Endothelial cell of umbilical vein (primary cell): ENCODE measurements at regions not wholly inside any gene's neighbourhood (a gene's known extent, or its start where the extent isn't known, plus 50 kb on each side); places are given as distances from the start of the nearest gene placed in this dataset.

Source experiments
- BruUV-seq: library from RNA; stranded (reverse); fragments of 400-500 nt; replicated peaks from 2 replicates; lab custom pipeline; 2021; lab: Mats Ljungman, UMichigan
- CTCF ChIA-PET: fragments of 300-600, 350-600 bp; sonication (Branson Sonifier 250); formaldehyde crosslinking; loops from one replicate; lab custom pipeline; 2021; ENCODE audit warnings: antibody characterized with exemption, inconsistent platforms; lab: Charles Lee
- POLR2A ChIA-PET: fragments of 300-600, 350-600 bp; sonication (Branson Sonifier 250); formaldehyde crosslinking; loops from one replicate; lab custom pipeline; 2021; ENCODE audit warnings: antibody characterized with exemption, inconsistent platforms; lab: Charles Lee
- DNase-seq: peaks from one replicate; pipeline ENCODE4 v3.0.0-alpha.2; 2011; ENCODE audit warnings: low read depth, low spot score
- FAIRE-seq: peaks from 2 replicates; lab custom pipeline; 2011; peaks lifted over from hg19 to GRCh38; lab: Jason Lieb, UNC
- H2AFZ ChIP-seq: 2 replicates; pipeline ENCODE4 v1.6.0; 2012; ENCODE audit warnings: low read depth, low read length, control low read depth, inconsistent platforms
- H3K27ac ChIP-seq: 2 replicates; pipeline ENCODE4 v1.5.1; 2011; ENCODE audit warnings: low read depth, mild to moderate bottlenecking, control low read depth, low read length, moderate library complexity; ENCODE audit not compliant: insufficient read depth
- H3K27me3 ChIP-seq, 2 experiments: 2 replicates each; pipeline versions ENCODE4 v1.6.0 to v1.6.1; 2011; ENCODE audit warnings: low read length in 2 of 2, mixed read lengths in 1 of 2; ENCODE audit not compliant: control insufficient read depth in 2 of 2, insufficient read depth in 2 of 2
- H3K36me3 ChIP-seq, 2 experiments: 2 replicates in 1 of 2; 3 replicates in 1 of 2; pipeline ENCODE4 v1.5.1; 2011; ENCODE audit warnings: low read length in 2 of 2, mild to moderate bottlenecking in 1 of 2, moderate library complexity in 1 of 2; ENCODE audit not compliant: control insufficient read depth in 2 of 2, insufficient read depth in 2 of 2; ENCODE audit errors: extremely low read depth in 1 of 2
- H3K4me1 ChIP-seq: 3 replicates; pipeline ENCODE4 v1.5.1; 2011; ENCODE audit warnings: mild to moderate bottlenecking, low read length; ENCODE audit not compliant: control insufficient read depth, insufficient read depth; ENCODE audit errors: extremely low read depth
- H3K4me2 ChIP-seq: 2 replicates; pipeline ENCODE4 v1.6.1; 2011; ENCODE audit warnings: low read length, control low read depth, mixed read lengths; ENCODE audit not compliant: insufficient read depth
- H3K4me3 ChIP-seq, 3 experiments: fragments of 200-600 bp in 1 of 3; sonication (generic), shearing (Covaris generic) in 1 of 3; replicated peaks in 1 of 3; 2 replicates each; pipeline ENCODE4 v1.5.1; 2011 to 2016; ENCODE audit warnings: control low read depth in 3 of 3, low read length in 3 of 3, mild to moderate bottlenecking in 2 of 3, inconsistent platforms in 1 of 3, low read depth in 1 of 3, moderate library complexity in 1 of 3; ENCODE audit not compliant: insufficient read depth in 1 of 3
- H3K79me2 ChIP-seq: 2 replicates; pipeline ENCODE4 v1.6.0; 2012; ENCODE audit warnings: low read length, inconsistent platforms; ENCODE audit not compliant: control insufficient read depth, insufficient read depth
- H3K9ac ChIP-seq: replicated peaks from 2 replicates; pipeline ENCODE3; 2011; ENCODE audit warnings: low read length, control low read depth; ENCODE audit not compliant: insufficient read depth; ENCODE audit errors: extremely low read depth
- H3K9me1 ChIP-seq: replicated peaks from 3 replicates; pipeline ENCODE4 v1.6.0; 2011; ENCODE audit warnings: mild to moderate bottlenecking, low read length; ENCODE audit not compliant: control insufficient read depth, insufficient read depth; ENCODE audit errors: extremely low read depth
- H3K9me3 ChIP-seq: replicated peaks from 2 replicates; pipeline ENCODE4 v1.5.1; 2012; ENCODE audit warnings: low read length, inconsistent platforms; ENCODE audit not compliant: control insufficient read depth, insufficient read depth
- H4K20me1 ChIP-seq: replicated peaks from 2 replicates; pipeline ENCODE3; 2011; ENCODE audit warnings: mild to moderate bottlenecking, low read length; ENCODE audit not compliant: control insufficient read depth, insufficient read depth; ENCODE audit errors: extremely low read depth
- EZH2 ChIP-seq: IDR thresholded peaks from 2 replicates; pipeline ENCODE4 v1.6.1; 2012; ENCODE audit warnings: borderline replicate concordance, low read depth, mild to moderate bottlenecking, moderate library complexity, low read length, inconsistent platforms; ENCODE audit not compliant: severe bottlenecking
- FOS ChIP-seq: IDR thresholded peaks from 2 replicates; pipeline ENCODE4 v1.6.1; 2011; ENCODE audit warnings: mild to moderate bottlenecking, low read length, moderate library complexity, borderline replicate concordance; ENCODE audit not compliant: insufficient read depth
- GATA2 ChIP-seq: IDR thresholded peaks from 2 replicates; pipeline ENCODE4 v1.7.0; 2011; ENCODE audit warnings: low read depth, mild to moderate bottlenecking, moderate library complexity, mixed read lengths, low read length; ENCODE audit not compliant: insufficient read length, insufficient read depth
- JUN ChIP-seq: IDR thresholded peaks from 2 replicates; pipeline ENCODE4 v1.6.1; 2011; ENCODE audit warnings: borderline replicate concordance, low read depth; ENCODE audit not compliant: insufficient read length, insufficient read depth
- MYC ChIP-seq: IDR thresholded peaks from one replicate; pipeline ENCODE4 v1.6.1; 2011; ENCODE audit warnings: mild to moderate bottlenecking, low read depth, low read length
- POLR2A ChIP-seq: IDR thresholded peaks from 2 replicates; pipeline ENCODE4 v1.6.1; 2012; ENCODE audit warnings: low read depth, mild to moderate bottlenecking, control low read depth, low read length
- POLR2AphosphoS5 ChIP-seq: IDR thresholded peaks from 2 replicates; pipeline ENCODE4 v1.6.1; 2012; ENCODE audit warnings: low read depth, mild to moderate bottlenecking, control low read depth, low read length, moderate library complexity; ENCODE audit not compliant: insufficient read depth
- dilution Hi-C: fragments of 300-500 bp; cut with MboI; formaldehyde crosslinking; loops from one replicate; pipeline ENCODE4 v1.15.0; 2019; ENCODE audit warnings: low sequenced_read_pairs; ENCODE audit not compliant: extremely low pct_ligation_motif_present
- intact Hi-C: fragments of 100-400 bp; cut with micrococcal nuclease; formaldehyde crosslinking; loops from one replicate; pipeline ENCODE4 v1.10.0; 2022
- TF ChIP-seq, protein P1 (sequence below): IDR thresholded peaks from 2 replicates; pipeline ENCODE4 v1.6.1; 2011; ENCODE audit not compliant: insufficient read depth, insufficient read length
- TF ChIP-seq, protein P2 (sequence below), 2 donors: IDR thresholded peaks; 1 replicate in 1 of 2; 2 replicates in 1 of 2; pipeline ENCODE4 v1.5.1; 2011; ENCODE audit warnings: low read length in 2 of 2, mild to moderate bottlenecking in 2 of 2, moderate library complexity in 2 of 2, control low read depth in 1 of 2, inconsistent platforms in 1 of 2, low read depth in 1 of 2; ENCODE audit not compliant: insufficient read depth in 1 of 2; ENCODE audit errors: extremely low read depth in 1 of 2

DNA sequence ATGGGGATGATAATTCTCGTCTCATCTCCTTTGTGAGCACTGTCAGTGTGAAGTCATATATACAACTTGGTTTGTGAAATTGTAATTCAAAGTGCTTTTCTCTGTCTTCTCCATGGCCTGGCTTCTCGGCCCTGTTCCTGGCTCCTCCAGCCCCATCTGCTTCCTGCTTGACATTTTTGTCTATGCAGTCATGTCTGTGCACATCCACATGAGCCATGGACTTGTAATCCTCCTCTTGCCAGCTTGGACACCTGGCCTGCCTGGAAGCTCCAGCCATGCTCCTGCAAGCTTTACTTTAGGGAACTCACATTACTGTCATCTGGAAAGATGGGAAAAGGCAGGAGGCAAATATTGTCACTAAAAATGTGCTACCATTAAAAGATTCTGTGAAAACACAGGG is 576.0 kb upstream of the DPP6 start:
- dilution Hi-C loops: no loop called here

DNA sequence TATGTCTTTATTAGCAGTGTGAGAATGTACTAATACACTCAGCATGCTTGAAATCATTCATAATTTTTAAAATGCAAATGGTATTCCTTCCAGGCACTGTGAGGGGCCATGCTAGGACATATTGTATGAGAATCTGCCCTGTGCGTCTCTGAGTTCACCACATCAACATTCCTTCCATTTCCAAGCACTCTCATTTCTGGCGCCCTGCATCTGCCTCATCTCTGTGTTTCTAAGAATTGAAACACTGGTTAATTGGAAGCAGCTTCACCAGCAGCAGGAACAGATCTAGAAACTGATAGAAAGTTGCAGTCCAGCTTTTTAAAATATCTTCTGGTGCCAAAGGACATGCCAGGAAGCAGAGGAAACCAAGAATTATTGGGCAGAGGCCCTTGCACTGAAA is 555.9 kb upstream of the DPP6 start:
- BruUV-seq: no TSS peak

More for the DNA sequence above, 576.0 kb upstream of the DPP6 start:
- intact Hi-C loops: no loop called here
- FAIRE-seq (no peak), DNase-seq (no peak)
- no peaks in the 10 kb centered on the region for H3K36me3 ChIP-seq
- H3K4me2 ChIP-seq: no peak overlapping the region
- CTCF ChIA-PET: no interaction called here
- H3K9me1 ChIP-seq: no peaks in the 10 kb centered on the region
- no peak overlapping the region for H3K9ac ChIP-seq
- POLR2A ChIA-PET: no interaction called here
- H3K4me1 ChIP-seq: no peaks in the 10 kb centered on the region
- no peak overlapping the region for H3K27ac ChIP-seq
- TF ChIP-seq MYC (no peak), POLR2AphosphoS5 (no peak), GATA2 (no peak), JUN (no peak), FOS (no peak)
- TF ChIP-seq, protein P1, sequence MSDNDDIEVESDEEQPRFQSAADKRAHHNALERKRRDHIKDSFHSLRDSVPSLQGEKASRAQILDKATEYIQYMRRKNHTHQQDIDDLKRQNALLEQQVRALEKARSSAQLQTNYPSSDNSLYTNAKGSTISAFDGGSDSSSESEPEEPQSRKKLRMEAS: no peak
- no TSS peak for BruUV-seq
- H3K9me3 ChIP-seq: peaks cover 2% of the 10 kb centered on the region
- H3K27me3 ChIP-seq: no peaks in the 10 kb centered on the region
- H2AFZ ChIP-seq: no peak overlapping the region
- H3K79me2 ChIP-seq: no peaks in the 10 kb centered on the region
- no peak overlapping the region for H3K4me3 ChIP-seq
- H4K20me1 ChIP-seq: no peaks in the 10 kb centered on the region

More for the DNA sequence above, 555.9 kb upstream of the DPP6 start:
- H3K27me3 ChIP-seq: no peaks in the 10 kb centered on the region
- H3K79me2 ChIP-seq: no peaks in the 10 kb centered on the region
- no peak overlapping the region for H2AFZ ChIP-seq
- H3K9ac ChIP-seq: no peak overlapping the region
- peaks cover 3% of the 10 kb centered on the region for H3K9me3 ChIP-seq
- no peak overlapping the region for H3K27ac ChIP-seq
- FAIRE-seq (no peak), DNase-seq (no peak)
- H3K4me1 ChIP-seq: no peaks in the 10 kb centered on the region
- dilution Hi-C loops: no loop called here
- intact Hi-C loops: no loop called here
- ChIA-PET CTCF (no interaction called here), POLR2A (no interaction called here)
- TF ChIP-seq POLR2AphosphoS5 (no peak), EZH2 (no peak), GATA2 (no peak), FOS (no peak), POLR2A (no peak), JUN (no peak), MYC (no peak)
- TF ChIP-seq, protein P1: no peak
- TF ChIP-seq, protein P2, sequence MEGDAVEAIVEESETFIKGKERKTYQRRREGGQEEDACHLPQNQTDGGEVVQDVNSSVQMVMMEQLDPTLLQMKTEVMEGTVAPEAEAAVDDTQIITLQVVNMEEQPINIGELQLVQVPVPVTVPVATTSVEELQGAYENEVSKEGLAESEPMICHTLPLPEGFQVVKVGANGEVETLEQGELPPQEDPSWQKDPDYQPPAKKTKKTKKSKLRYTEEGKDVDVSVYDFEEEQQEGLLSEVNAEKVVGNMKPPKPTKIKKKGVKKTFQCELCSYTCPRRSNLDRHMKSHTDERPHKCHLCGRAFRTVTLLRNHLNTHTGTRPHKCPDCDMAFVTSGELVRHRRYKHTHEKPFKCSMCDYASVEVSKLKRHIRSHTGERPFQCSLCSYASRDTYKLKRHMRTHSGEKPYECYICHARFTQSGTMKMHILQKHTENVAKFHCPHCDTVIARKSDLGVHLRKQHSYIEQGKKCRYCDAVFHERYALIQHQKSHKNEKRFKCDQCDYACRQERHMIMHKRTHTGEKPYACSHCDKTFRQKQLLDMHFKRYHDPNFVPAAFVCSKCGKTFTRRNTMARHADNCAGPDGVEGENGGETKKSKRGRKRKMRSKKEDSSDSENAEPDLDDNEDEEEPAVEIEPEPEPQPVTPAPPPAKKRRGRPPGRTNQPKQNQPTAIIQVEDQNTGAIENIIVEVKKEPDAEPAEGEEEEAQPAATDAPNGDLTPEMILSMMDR (IDR thresholded peaks at IDR 0.05; ENCODE audit: extremely low read depth in 1 of 2, insufficient read depth in 1 of 2, low read depth in 1 of 2, low read length in 2 of 2): no peak
- no peak overlapping the region for H3K4me2 ChIP-seq
- H3K36me3 ChIP-seq: no peaks in the 10 kb centered on the region
- H3K9me1 ChIP-seq: no peaks in the 10 kb centered on the region
- no peak overlapping the region for H3K4me3 ChIP-seq
- no peaks in the 10 kb centered on the region for H4K20me1 ChIP-seq
